T47D (cell line): ENCODE measurements at regions not wholly inside any gene's neighbourhood (a gene's known extent, or its start where the extent isn't known, plus 50 kb on each side); places are given as distances from the start of the nearest gene placed in this dataset.

Source experiments
- DNase-seq, 2 experiments: peaks; one replicate each; pipeline versions ENCODE4 v3.0.0 to v3.0.0-alpha.2; 2011 to 2012; ENCODE audit warnings: low read depth in 1 of 2, low spot score in 1 of 2
- JUND ChIP-seq: IDR thresholded peaks from 2 replicates; pipeline ENCODE4 v1.6.1; 2012; ENCODE audit warnings: low read depth
- in situ Hi-C: cut with HindIII; loops from 2 replicates; pipeline ENCODE4 v1.10.0; 2016; ENCODE audit warnings: low sequenced_read_pairs, low pct_unique_long_range_greater_than_20kb

- in situ Hi-C loops: no loop called here
- no peak for TF ChIP-seq JUND
- no peak for DNase-seq
Observed at GRCh38 chr1:220991506-220991905, 112.3 kb downstream of the HLX start.

DNA sequence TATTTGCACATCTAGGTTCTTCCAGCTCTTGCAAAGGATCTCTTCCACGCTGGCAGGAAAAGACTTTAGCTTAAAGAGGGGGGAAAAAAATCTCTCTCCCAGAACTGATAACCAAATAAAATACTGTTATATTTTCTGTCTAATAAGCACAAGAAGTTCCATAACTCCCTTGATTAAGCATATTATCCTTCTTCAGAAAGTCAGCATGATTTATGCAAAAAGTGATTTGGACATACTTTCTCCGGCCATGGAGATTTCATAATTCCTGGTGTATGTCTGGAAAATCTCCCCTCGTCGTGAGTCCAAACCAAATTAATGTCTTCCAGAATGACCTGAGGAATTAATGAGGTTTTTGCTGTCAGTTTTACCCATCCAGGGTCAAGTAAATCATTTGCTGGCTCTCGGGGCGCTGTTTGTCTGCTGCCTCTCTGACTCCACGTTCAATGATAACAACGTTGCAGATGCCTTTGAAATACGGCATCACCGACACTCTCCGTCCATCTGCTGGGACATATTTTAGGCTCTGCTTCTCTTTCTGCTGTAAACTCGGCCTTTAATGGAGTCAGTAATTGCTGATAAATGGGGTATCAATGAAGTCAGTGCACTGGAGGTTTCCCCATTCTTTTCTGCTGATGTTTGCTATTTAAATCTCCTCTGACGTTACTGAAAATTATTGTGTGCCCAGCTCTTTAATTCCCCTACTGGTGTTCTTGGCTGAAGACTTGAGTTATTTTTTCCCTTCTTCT, 112.9 kb downstream of the HLX start:
- in situ Hi-C loops: no loop called here
- DNase-seq: no peak
- TF ChIP-seq JUND: no peak

DNA sequence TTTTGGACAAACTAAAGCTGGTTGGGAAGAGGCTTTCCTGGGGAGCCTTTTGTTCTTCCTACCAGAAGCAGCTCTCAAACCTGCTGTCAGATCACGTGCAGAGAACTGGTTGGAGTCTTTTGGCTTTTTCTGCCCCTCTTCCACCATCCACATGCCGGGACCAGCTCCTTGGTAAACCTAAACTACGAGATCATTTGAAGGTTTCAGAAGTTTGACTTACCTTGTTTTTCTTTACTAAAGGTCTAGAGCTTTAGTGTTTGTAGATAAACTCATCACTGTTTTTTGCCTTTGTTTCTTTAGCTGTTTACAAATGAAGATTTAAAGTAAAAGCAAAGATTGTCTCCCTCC, 113.4 kb downstream of the HLX start:
- in situ Hi-C loops: no loop called here
- TF ChIP-seq JUND: no peak
- no peak for DNase-seq

DNA sequence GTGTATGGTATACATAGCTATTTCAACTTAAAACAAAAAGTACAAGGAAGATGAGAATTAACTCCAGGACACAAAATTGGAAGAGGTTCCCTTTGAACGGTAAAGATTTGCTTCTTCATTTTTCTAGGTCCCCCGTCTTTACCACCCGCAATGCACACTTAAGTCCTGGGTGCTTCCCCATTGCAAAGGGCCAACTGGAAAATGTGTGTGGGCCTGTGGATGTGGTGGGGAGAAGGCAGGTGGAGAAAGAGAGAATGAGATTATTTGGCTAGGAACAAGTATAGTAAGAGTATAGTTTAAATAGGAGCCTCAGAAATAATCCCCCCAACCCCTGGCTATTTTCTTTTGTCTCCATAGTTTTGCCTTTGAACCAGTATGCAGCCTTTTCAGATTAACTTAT, 115.4 kb downstream of the HLX start:
- no peak for DNase-seq
- TF ChIP-seq JUND: no peak
- in situ Hi-C loops: no loop called here

DNA sequence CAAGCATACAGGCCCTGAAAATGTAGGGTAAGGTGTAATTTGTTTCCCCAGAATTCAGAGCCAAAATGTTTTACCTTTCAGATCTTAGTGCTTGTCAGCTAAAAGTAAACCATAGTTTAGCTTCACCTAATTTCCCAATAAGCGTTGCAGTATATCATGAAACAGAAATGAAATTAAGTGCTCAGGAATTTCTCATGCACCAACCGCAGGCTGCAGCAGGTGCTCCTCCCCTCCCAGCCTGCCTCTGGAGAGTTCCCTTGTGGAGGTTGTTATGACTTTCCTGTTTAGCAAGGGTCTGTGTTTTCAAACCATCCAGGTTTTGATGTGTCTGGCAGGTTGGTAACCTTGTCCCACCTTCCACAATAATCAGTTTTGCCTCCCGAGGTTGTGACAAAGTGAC, 118.5 kb downstream of the HLX start:
- in situ Hi-C loops: no loop called here
- no peak for DNase-seq
- no peak for TF ChIP-seq JUND

- no peak for DNase-seq
- in situ Hi-C loops: no loop called here
- TF ChIP-seq JUND: no peak
Observed at GRCh38 chr1:220999872-221000863, 120.9 kb downstream of the HLX start.

GRCh38 chr1:221001167-221001566, 121.9 kb downstream of the HLX start:
- DNase-seq: no peak
- TF ChIP-seq JUND: no peak
- in situ Hi-C loops: no loop called here

DNA sequence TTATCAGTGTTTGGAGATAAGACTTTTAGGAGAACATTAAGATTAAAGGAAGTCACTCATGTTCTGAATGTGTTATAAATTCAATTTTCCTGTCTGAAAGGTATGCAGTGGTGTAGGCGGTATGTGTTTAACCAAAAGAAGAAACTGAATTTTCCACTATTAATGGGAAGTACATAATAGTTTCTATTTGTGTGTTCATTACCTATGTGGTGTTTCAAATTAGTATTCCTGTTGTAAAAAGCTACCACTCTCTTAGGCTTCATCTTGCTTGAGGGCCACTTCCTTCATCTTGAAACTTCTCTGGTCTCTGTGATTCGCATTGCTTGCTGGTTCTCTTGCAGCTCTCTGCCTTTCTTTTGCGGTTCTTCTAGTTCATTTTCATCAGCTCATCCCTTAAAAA, 123.4 kb downstream of the HLX start:
- no peak for DNase-seq
- no peak for TF ChIP-seq JUND
- in situ Hi-C loops: no loop called here

DNA sequence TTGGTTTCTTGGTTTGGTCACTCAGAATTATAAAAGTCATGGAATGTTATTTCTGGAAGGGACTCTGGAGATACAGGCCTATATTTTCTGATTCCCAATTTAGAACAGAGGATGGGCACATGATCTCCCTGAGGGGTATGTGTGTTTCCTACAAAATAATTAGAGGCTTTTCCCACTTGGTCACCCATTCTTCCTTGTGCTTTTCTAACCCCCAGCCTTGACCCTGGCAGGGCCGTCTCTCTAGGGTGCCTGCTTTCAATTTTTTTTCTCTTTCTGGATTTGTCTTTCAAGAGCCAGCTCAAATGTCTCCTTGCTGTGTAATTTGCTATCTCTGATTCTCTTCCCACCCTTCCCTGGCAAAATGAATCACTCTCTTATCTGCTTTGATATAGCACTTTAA, 131.9 kb downstream of the HLX start:
- TF ChIP-seq JUND: no peak
- in situ Hi-C loops: no loop called here
- DNase-seq: no peak

- in situ Hi-C loops: no loop called here
- DNase-seq: no peak
- no peak for TF ChIP-seq JUND
Observed at GRCh38 chr1:221012120-221012519, 132.9 kb downstream of the HLX start.

DNA sequence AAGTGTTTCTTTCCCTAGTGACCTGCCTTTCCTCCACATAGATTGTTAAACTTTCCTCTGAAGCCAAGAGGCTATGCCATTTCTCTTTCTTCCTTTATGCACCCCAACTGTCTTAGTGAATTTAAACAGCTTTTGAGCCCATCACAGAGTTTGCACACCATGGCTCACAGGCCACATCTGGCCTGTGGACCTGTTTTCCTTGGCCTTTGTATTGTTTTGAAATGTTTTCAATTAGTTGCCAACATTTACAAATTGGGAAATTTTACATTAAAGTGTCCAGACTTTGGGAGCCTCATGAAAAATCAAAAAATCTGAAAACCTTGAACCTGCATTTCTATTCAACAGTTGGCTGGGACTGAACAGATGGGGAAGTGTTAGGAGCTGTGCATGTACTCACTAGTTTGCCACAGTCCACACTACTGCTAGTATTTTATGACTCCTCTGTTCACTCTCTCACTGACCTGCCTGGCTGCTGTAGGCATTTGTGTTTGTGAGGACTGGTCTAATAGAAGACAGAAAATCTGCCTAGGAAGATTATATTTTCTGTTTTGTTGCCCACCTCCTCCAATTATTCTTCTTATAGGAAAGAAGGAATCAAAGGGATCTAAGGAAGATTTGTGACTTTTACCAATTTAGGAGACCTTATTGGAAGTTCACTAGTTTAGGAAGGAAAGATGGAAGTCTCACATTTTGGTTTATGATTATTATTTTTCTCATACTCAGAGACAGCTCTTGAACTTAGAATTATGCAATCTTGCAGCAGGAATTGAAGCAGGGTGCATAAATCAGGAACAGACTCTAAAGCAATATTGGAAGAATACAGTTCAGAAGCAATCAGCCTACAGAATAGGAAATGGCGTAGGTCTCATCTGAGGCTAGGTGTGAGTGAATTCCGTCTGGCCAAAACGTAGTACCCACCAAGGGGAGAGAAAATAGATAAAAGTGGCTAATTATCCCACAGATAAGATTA, 134.7 kb downstream of the HLX start:
- no peak for TF ChIP-seq JUND
- in situ Hi-C loops: no loop called here

DNA sequence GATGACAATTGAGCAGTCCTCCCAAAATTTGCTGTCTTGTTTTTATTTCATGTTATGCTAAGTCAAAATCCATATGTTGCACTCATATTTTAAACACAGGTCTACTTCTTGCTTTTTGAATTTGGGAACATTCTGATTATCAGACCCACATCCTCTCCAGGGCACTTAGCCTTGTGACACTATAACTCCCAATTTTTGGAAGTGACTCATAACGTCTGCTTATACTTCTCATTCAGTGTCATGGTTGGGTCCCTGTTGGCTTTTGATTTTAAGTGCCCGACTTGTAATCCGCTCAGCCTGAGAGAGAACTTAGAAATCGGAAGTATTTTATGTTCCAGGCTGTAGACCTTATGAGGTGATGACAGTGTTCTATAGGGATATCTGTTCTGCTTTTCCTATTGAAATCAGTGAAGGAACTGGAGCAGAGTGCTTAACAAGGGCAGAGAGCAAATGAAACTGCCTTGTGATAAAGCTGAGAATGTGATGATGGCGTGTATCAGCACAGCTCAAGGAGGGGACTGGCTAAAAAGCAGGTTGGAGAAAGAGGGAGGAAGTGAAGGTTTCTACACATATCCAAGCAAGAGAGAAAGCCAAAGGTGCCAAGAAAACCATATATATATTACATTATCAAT, 136.0 kb downstream of the HLX start:
- no peak for TF ChIP-seq JUND

More for the DNA sequence above, 134.7 kb downstream of the HLX start:
- no peak for DNase-seq

More for the DNA sequence above, 136.0 kb downstream of the HLX start:
- in situ Hi-C loops: no loop called here
- no peak for DNase-seq
